ENCODE measurements at regions not wholly inside any gene's neighbourhood (a gene's known extent, or its start where the extent isn't known, plus 50 kb on each side); places are given as distances from the start of the nearest gene placed in this dataset.

GRCh38 chr12:90645181-90645580, 309.8 kb downstream of the CCER1 start:
- Histone ChIP-seq H3K9ac (ENCODE audit: low read length) (no peak overlapping the region), H2AFZ (ENCODE audit: low read depth, low read length) (no peak overlapping the region), H3K27ac (ENCODE audit: low read length) (no peak overlapping the region), H3K4me1 (ENCODE audit: low read length) (no peaks in the 10 kb centered on the region), H3K36me3 (replicated peaks; ENCODE audit: low read depth, low read length) (no peaks in the 10 kb centered on the region), H3K27me3 (ENCODE audit: low read depth, low read length) (no peaks in the 10 kb centered on the region), H3K4me3 (ENCODE audit: low read length) (no peak overlapping the region), H3K79me2 (ENCODE audit: low read length) (no peaks in the 10 kb centered on the region), H3K4me2 (ENCODE audit: low read length) (no peak overlapping the region), H3K9me3 (ENCODE audit: insufficient read depth, low read length) (no peaks in the 10 kb centered on the region), H4K20me1 (ENCODE audit: insufficient read depth, low read length) (no peaks in the 10 kb centered on the region)
- TF ChIP-seq CTCF (IDR thresholded peaks at IDR 0.05; ENCODE audit: low read depth, low read length) (no peak), EZH2phosphoT487 (IDR thresholded peaks at IDR 0.05; ENCODE audit: low read depth) (no peak)

DNA sequence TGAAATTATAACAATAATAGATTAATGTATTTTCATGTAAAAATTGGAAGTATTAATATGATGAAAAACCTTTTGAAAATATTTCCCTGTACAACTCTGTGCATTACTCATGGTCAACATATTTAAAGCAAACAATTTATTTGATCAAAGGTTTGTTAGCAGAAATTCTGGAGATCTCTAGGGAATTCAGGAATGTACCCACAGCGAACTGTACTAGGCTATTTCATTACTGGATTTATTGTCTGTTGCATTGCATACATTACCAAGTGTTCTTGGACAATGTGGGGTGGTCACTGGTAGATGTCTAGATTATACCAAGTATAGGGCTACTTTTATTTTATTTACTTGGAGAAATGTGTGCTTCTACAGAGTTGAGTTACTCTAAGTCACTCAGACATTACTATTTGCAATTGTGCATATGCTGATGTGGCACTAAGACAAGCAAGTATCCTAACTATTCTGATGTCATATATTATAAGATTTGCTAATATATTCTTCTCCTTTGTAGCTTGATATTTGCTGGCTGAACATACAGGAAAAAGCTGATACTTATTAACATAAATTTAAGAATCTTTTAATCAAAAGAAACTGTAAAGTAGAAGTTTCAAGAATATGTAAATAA, 323.3 kb downstream of the CCER1 start:
- Histone ChIP-seq H3K27ac (ENCODE audit: low read length) (no peak overlapping the region), H3K27me3 (ENCODE audit: low read depth, low read length) (no peaks in the 10 kb centered on the region), H3K4me1 (ENCODE audit: low read length) (peaks cover 10% of the 10 kb centered on the region), H2AFZ (ENCODE audit: low read depth, low read length) (no peak overlapping the region), H3K36me3 (replicated peaks; ENCODE audit: low read depth, low read length) (no peaks in the 10 kb centered on the region), H3K9ac (ENCODE audit: low read length) (no peak overlapping the region), H3K9me3 (ENCODE audit: insufficient read depth, low read length) (no peaks in the 10 kb centered on the region), H3K4me3 (ENCODE audit: low read length) (no peak overlapping the region), H4K20me1 (ENCODE audit: insufficient read depth, low read length) (no peaks in the 10 kb centered on the region), H3K79me2 (ENCODE audit: low read length) (no peaks in the 10 kb centered on the region), H3K4me2 (ENCODE audit: low read length) (no peak overlapping the region)
- TF ChIP-seq CTCF (IDR thresholded peaks at IDR 0.05; ENCODE audit: low read depth, low read length): no peak
- no peak for TF ChIP-seq EZH2phosphoT487 (IDR thresholded peaks at IDR 0.05; ENCODE audit: low read depth)

DNA sequence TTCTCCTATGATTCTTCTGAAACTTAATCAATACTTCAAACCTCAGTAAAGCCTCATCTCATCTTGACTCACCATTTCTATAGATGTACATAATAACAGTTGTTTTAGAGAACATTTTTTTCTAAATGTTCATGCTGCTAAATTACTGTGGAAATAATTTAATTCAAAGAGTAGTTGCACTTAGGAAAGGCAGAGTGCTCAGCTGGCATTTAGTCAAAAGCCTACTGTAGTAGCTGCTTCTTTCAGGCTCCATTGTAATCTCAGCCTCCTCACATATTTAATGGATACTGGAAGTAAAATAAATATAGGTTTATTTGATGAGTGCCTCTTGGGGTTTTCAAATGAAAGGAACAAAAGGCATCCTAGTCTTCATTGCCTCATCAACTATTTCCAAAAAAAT, 325.0 kb downstream of the CCER1 start:
- no peaks in the 10 kb centered on the region for H3K9me3 ChIP-seq (ENCODE audit: insufficient read depth, low read length)
- H3K36me3 ChIP-seq (replicated peaks; ENCODE audit: low read depth, low read length): no peaks in the 10 kb centered on the region
- no peak overlapping the region for H3K4me2 ChIP-seq (ENCODE audit: low read length)
- no peaks in the 10 kb centered on the region for H4K20me1 ChIP-seq (ENCODE audit: insufficient read depth, low read length)
- no peak overlapping the region for H3K4me3 ChIP-seq (ENCODE audit: low read length)
- no peak overlapping the region for H3K27ac ChIP-seq (ENCODE audit: low read length)
- H2AFZ ChIP-seq (ENCODE audit: low read depth, low read length): no peak overlapping the region
- peaks cover 10% of the 10 kb centered on the region for H3K4me1 ChIP-seq (ENCODE audit: low read length)
- no peaks in the 10 kb centered on the region for H3K79me2 ChIP-seq (ENCODE audit: low read length)
- H3K27me3 ChIP-seq (ENCODE audit: low read depth, low read length): no peaks in the 10 kb centered on the region
- no peak overlapping the region for H3K9ac ChIP-seq (ENCODE audit: low read length)
- TF ChIP-seq EZH2phosphoT487 (IDR thresholded peaks at IDR 0.05; ENCODE audit: low read depth) (no peak), CTCF (IDR thresholded peaks at IDR 0.05; ENCODE audit: low read depth, low read length) (no peak)

DNA sequence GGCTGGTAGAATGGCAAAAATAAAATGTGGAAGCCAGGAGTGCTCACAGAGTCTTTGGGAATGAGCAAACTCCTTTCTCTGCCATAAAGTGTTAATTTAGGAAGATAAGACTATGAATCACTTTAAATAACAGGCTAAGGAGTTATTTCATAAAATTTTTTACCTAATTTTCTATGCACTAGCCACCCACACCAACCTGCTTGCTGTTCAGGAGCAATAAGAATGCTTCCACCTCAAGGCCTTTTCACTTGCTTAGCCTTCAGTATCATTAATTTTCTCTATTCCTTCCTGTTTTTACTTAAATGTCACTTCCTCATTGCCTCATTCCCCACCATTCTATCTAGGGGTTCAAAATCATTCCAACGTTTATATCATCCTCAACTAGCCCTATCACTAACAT, 326.8 kb downstream of the CCER1 start:
- no peak overlapping the region for H3K27ac ChIP-seq (ENCODE audit: low read length)
- no peak overlapping the region for H2AFZ ChIP-seq (ENCODE audit: low read depth, low read length)
- no peak overlapping the region for H3K4me3 ChIP-seq (ENCODE audit: low read length)
- no peaks in the 10 kb centered on the region for H4K20me1 ChIP-seq (ENCODE audit: insufficient read depth, low read length)
- peaks cover 10% of the 10 kb centered on the region for H3K4me1 ChIP-seq (ENCODE audit: low read length)
- no peak overlapping the region for H3K4me2 ChIP-seq (ENCODE audit: low read length)
- no peaks in the 10 kb centered on the region for H3K9me3 ChIP-seq (ENCODE audit: insufficient read depth, low read length)
- no peak overlapping the region for H3K9ac ChIP-seq (ENCODE audit: low read length)
- H3K79me2 ChIP-seq (ENCODE audit: low read length): no peaks in the 10 kb centered on the region
- H3K27me3 ChIP-seq (ENCODE audit: low read depth, low read length): no peaks in the 10 kb centered on the region
- TF ChIP-seq CTCF (IDR thresholded peaks at IDR 0.05; ENCODE audit: low read depth, low read length): no peak
- no peak for TF ChIP-seq EZH2phosphoT487 (IDR thresholded peaks at IDR 0.05; ENCODE audit: low read depth)
- no peaks in the 10 kb centered on the region for H3K36me3 ChIP-seq (replicated peaks; ENCODE audit: low read depth, low read length)
